HepG2 (cell line): ENCODE measurements at regions not wholly inside any gene's neighbourhood (a gene's known extent, or its start where the extent isn't known, plus 50 kb on each side); places are given as distances from the start of the nearest gene placed in this dataset.

Experiments used
- ATAC-seq: fragments of 200-7000 bp; cut with Tn5 transposase; 3 replicates; pipeline ENCODE4 v1.9.1; 2020; ENCODE audit warnings: mild to moderate bottlenecking, moderate library complexity
- BruUV-seq: library from RNA; stranded (reverse); fragments of 400-500 nt; replicated peaks from 2 replicates; lab custom pipeline; 2021; lab: Mats Ljungman, UMichigan
- CTCF ChIA-PET: fragments of 300-600 bp; formaldehyde crosslinking; extraction: SDS; loops from one replicate; lab custom pipeline; 2021; ENCODE audit warnings: low total read pairs, inconsistent platforms, low intra/inter-chr PET ratio; lab: Yijun Ruan, JAX
- POLR2A ChIA-PET: fragments of 350-600 bp; sonication (Branson Sonifier 250); formaldehyde crosslinking; loops from one replicate; lab custom pipeline; 2020; ENCODE audit warnings: antibody characterized with exemption, inconsistent platforms; lab: Yijun Ruan, JAX
- DNase-seq: peaks from one replicate; pipeline ENCODE4 v3.0.0-alpha.2; 2015; ENCODE audit warnings: low spot score
- FAIRE-seq: peaks from 3 replicates; lab custom pipeline; 2011; peaks lifted over from hg19 to GRCh38; lab: Jason Lieb, UNC
- H2AFZ ChIP-seq: one replicate; pipeline ENCODE4 v1.6.1; 2011; ENCODE audit warnings: low read length, inconsistent platforms
- H3K27ac ChIP-seq: fragments of 300-600 bp; 3 replicates; pipeline ENCODE4 v1.8.0; 2011; ENCODE audit warnings: mixed run types, mild to moderate bottlenecking, mixed read lengths, low read length, inconsistent platforms; ENCODE audit not compliant: insufficient read depth; ENCODE audit errors: extremely low read length
- H3K27me3 ChIP-seq, 2 experiments: fragments of 200-600 bp in 1 of 2; 2 replicates in 1 of 2; 3 replicates in 1 of 2; pipeline versions ENCODE4 v1.6.0 to v1.8.0; 2011; ENCODE audit warnings: low read length in 2 of 2, mild to moderate bottlenecking in 2 of 2, moderate library complexity in 2 of 2, inconsistent platforms in 1 of 2; ENCODE audit not compliant: insufficient read depth in 2 of 2, control insufficient read depth in 1 of 2
- H3K36me3 ChIP-seq, 2 experiments: fragments of 200-600 bp in 1 of 2; replicated peaks in 1 of 2; 2 replicates in 1 of 2; 3 replicates in 1 of 2; pipeline versions ENCODE4 v1.5.1 to v1.8.0; 2011; ENCODE audit warnings: low read length in 2 of 2, inconsistent platforms in 1 of 2; ENCODE audit not compliant: insufficient read depth in 2 of 2, control insufficient read depth in 1 of 2
- H3K4me1 ChIP-seq: 2 replicates; pipeline ENCODE4 v1.5.1; 2012; ENCODE audit warnings: low read length, inconsistent platforms; ENCODE audit not compliant: insufficient read depth
- H3K4me2 ChIP-seq: 2 replicates; pipeline ENCODE4 v1.6.0; 2011; ENCODE audit warnings: low read depth, low read length, inconsistent platforms
- H3K4me3 ChIP-seq, 3 experiments: fragments of 200-600 bp in 1 of 3; sonication (generic), shearing (Covaris generic) in 1 of 3; replicated peaks in 1 of 3; 2 replicates each; pipeline ENCODE4 v1.5.1; 2011 to 2016; ENCODE audit warnings: low read length in 3 of 3, inconsistent platforms in 2 of 3, low read depth in 2 of 3, mild to moderate bottlenecking in 2 of 3, control low read depth in 1 of 3, mixed read lengths in 1 of 3; ENCODE audit not compliant: insufficient read depth in 1 of 3
- H3K79me2 ChIP-seq: one replicate; pipeline ENCODE4 v1.6.1; 2011; ENCODE audit warnings: low read length, inconsistent platforms; ENCODE audit not compliant: insufficient read depth
- H3K9ac ChIP-seq: 2 replicates; pipeline ENCODE4 v1.6.0; 2011; ENCODE audit warnings: mild to moderate bottlenecking, low read depth, low read length, inconsistent platforms; ENCODE audit not compliant: insufficient read depth
- H3K9me3 ChIP-seq: 2 replicates; pipeline ENCODE4 v1.5.1; 2012; ENCODE audit warnings: mild to moderate bottlenecking, low read length
- H4K20me1 ChIP-seq: 2 replicates; pipeline ENCODE4 v1.6.0; 2011; ENCODE audit warnings: inconsistent platforms, mild to moderate bottlenecking, low read length, moderate library complexity; ENCODE audit not compliant: insufficient read depth
- CBX5 ChIP-seq: sonication (generic); formaldehyde crosslinking; IDR thresholded peaks from 2 replicates; pipeline ENCODE4 v1.4.0; 2020; ENCODE audit warnings: missing genetic modification reagents, borderline replicate concordance
- CHCHD3 ChIP-seq: sonication (generic); formaldehyde crosslinking; IDR thresholded peaks from 2 replicates; pipeline ENCODE4 v1.8.0; 2022; ENCODE audit warnings: mild to moderate bottlenecking, missing genetic modification reagents, moderate library complexity
- DBP ChIP-seq: sonication (generic); formaldehyde crosslinking; IDR thresholded peaks from 2 replicates; pipeline ENCODE4 v1.4.0; 2020; ENCODE audit warnings: missing genetic modification reagents; ENCODE audit errors: not compliant biosample characterization
- FOXM1 ChIP-seq: sonication (generic); formaldehyde crosslinking; IDR thresholded peaks from 2 replicates; pipeline ENCODE4 v1.5.0; 2020; ENCODE audit warnings: missing genetic modification reagents
- SALL1 ChIP-seq: sonication (generic); formaldehyde crosslinking; IDR thresholded peaks from 2 replicates; pipeline ENCODE4 v1.8.0; 2022; ENCODE audit warnings: mild to moderate bottlenecking, missing genetic modification reagents
- SMYD3 ChIP-seq: sonication (generic); formaldehyde crosslinking; IDR thresholded peaks from 2 replicates; pipeline ENCODE4 v1.8.1; 2023; ENCODE audit warnings: mild to moderate bottlenecking, missing genetic modification reagents
- TOE1 ChIP-seq: sonication (generic); formaldehyde crosslinking; IDR thresholded peaks from 2 replicates; pipeline ENCODE4 v1.4.0; 2020; ENCODE audit warnings: mild to moderate bottlenecking, missing genetic modification reagents
- USF2 ChIP-seq, 2 experiments: sonication (generic) in 1 of 2; formaldehyde crosslinking in 1 of 2; IDR thresholded peaks; 2 replicates each; pipeline versions ENCODE4 v1.5.1 to v1.6.1; 2011 to 2020; ENCODE audit warnings: borderline replicate concordance in 1 of 2, low read depth in 1 of 2, low read length in 1 of 2, mild to moderate bottlenecking in 1 of 2, missing genetic modification reagents in 1 of 2, moderate library complexity in 1 of 2
- YEATS4 ChIP-seq: sonication (generic); formaldehyde crosslinking; IDR thresholded peaks from 2 replicates; pipeline ENCODE4 v1.4.0; 2020; ENCODE audit warnings: missing genetic modification reagents, borderline replicate concordance
- ZBTB46 ChIP-seq: sonication (generic); formaldehyde crosslinking; IDR thresholded peaks from 2 replicates; pipeline ENCODE4 v1.4.0; 2020; ENCODE audit warnings: mild to moderate bottlenecking, missing genetic modification reagents, borderline replicate concordance
- ZFP36L2 ChIP-seq: sonication (generic); formaldehyde crosslinking; IDR thresholded peaks from 2 replicates; pipeline ENCODE4 v1.4.0; 2020; ENCODE audit warnings: missing genetic modification reagents
- ZKSCAN5 ChIP-seq: sonication (generic); formaldehyde crosslinking; IDR thresholded peaks from 2 replicates; pipeline ENCODE4 v1.5.1; 2020; ENCODE audit warnings: mild to moderate bottlenecking, missing genetic modification reagents
- ZMAT3 ChIP-seq: sonication (generic); formaldehyde crosslinking; conservative IDR thresholded peaks from 2 replicates; pipeline ENCODE4 v1.7.0; 2021; ENCODE audit warnings: missing genetic modification reagents
- ZNF232 ChIP-seq: sonication (generic); formaldehyde crosslinking; IDR thresholded peaks from 2 replicates; pipeline ENCODE4 v1.4.0; 2020; ENCODE audit warnings: missing genetic modification reagents, borderline replicate concordance
- ZNF546 ChIP-seq: sonication (generic); formaldehyde crosslinking; conservative IDR thresholded peaks from 2 replicates; pipeline ENCODE4 v1.8.1; 2023; ENCODE audit warnings: mild to moderate bottlenecking, missing genetic modification reagents
- ZNF549 ChIP-seq: sonication (generic); formaldehyde crosslinking; IDR thresholded peaks from 2 replicates; pipeline ENCODE4 v1.5.0; 2020; ENCODE audit warnings: missing genetic modification reagents
- ZNF550 ChIP-seq: sonication (generic); formaldehyde crosslinking; IDR thresholded peaks from 2 replicates; pipeline ENCODE4 v1.4.0; 2020; ENCODE audit warnings: mild to moderate bottlenecking, missing genetic modification reagents, borderline replicate concordance
- ZNF629 ChIP-seq: sonication (generic); formaldehyde crosslinking; conservative IDR thresholded peaks from 2 replicates; pipeline ENCODE4 v1.5.0; 2020; ENCODE audit warnings: missing genetic modification reagents
- WGBS: methylation state at CpG from one replicate; pipeline ENCODE4 v1.1.6; 2017; ENCODE audit warnings: low lambda C conversion rate; 5-methylcytosine and 5-hydroxymethylcytosine counted together
- in situ Hi-C: cut with HindIII; loops from 2 replicates; pipeline ENCODE4 v1.10.0; 2017; ENCODE audit warnings: low pct_unique_long_range_greater_than_20kb; ENCODE audit not compliant: extremely low pct_ligation_motif_present
- intact Hi-C: fragments of 100-400 bp; cut with micrococcal nuclease; formaldehyde crosslinking; loops from one replicate; pipeline ENCODE4 v1.10.0; 2022; ENCODE audit not compliant: unreplicated experiment

GRCh38 chr12:92641291-92641690, 61.5 kb upstream of the PLEKHG7 start:
- no peaks in the 10 kb centered on the region; a peak in 1 of 5 replicates for H3K27me3 ChIP-seq
- H3K9me3 ChIP-seq = no peaks in the 10 kb centered on the region
- no peaks in the 10 kb centered on the region for H3K79me2 ChIP-seq
- CTCF ChIA-PET = no interaction called here
- ATAC-seq = no peak
- H3K27ac ChIP-seq = no peak overlapping the region
- no TSS peak for BruUV-seq
- intact Hi-C loops (no loop called here), in situ Hi-C loops (no loop called here)
- H3K4me2 ChIP-seq = no peak overlapping the region
- no peak overlapping the region for H3K9ac ChIP-seq
- H3K4me3 ChIP-seq = no peak overlapping the region
- TF ChIP-seq YEATS4 (CRISPR knock-in tag) (no peak), USF2 (IDR thresholded peaks at IDR 0.05; ENCODE audit: low read depth, low read length) (no peak), USF2 (CRISPR knock-in tag; IDR thresholded peaks at IDR 0.05; ENCODE audit: borderline replicate concordance) (no peak), TOE1 (no peak), ZNF232 (CRISPR knock-in tag) (no peak), ZFP36L2 (CRISPR knock-in tag) (no peak), SALL1 (CRISPR knock-in tag) (no peak), DBP (CRISPR knock-in tag) (no peak), ZBTB46 (CRISPR knock-in tag) (no peak), ZNF546 (no peak), CBX5 (CRISPR knock-in tag) (no peak), ZNF549 (CRISPR knock-in tag) (no peak), ZMAT3 (no peak), ZNF550 (CRISPR knock-in tag) (no peak), SMYD3 (no peak), FOXM1 (CRISPR knock-in tag) (no peak), ZKSCAN5 (CRISPR knock-in tag) (no peak), CHCHD3 (no peak), ZNF629 (CRISPR knock-in tag) (no peak)
- H2AFZ ChIP-seq = no peak overlapping the region
- DNase-seq = no peak
- no peaks in the 10 kb centered on the region for H3K36me3 ChIP-seq
- H3K4me1 ChIP-seq = no peaks in the 10 kb centered on the region
- POLR2A ChIA-PET = no interaction called here
- WGBS = 0% methylated on average over 1 of the region's 1 CpG
- H4K20me1 ChIP-seq = no peaks in the 10 kb centered on the region
- FAIRE-seq = no peak
